ENCODE measurements at regions not wholly inside any gene's neighbourhood (a gene's known extent, or its start where the extent isn't known, plus 50 kb on each side); places are given as distances from the start of the nearest gene placed in this dataset.

DNA sequence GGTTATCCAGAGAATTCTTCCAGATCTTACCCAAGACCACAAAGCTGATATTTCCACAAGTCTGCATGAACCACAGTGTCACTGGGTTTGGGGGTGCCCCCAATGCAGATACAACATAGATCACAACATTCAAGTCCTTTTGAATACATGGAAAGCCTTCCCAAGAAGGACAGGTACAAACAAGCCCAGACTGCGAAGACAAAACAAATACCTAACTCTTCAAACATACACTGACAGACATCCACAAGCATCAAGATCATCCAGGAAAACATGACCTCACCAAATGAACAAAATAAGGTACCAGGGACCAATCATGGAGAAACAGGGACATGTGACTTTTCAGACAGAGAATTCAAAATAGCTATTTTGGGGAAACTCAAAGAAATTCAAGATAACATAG lies 93.1 kb downstream of the MDH1 start:
- no peak for TF ChIP-seq CTCF (IDR thresholded peaks at IDR 0.05; ENCODE audit: low read length)
- no peak for TF ChIP-seq EZH2 (optimal IDR thresholded peaks at IDR 0.05; ENCODE audit: low read depth, low read length)
